ENCODE measurements at regions not wholly inside any gene's neighbourhood (a gene's known extent, or its start where the extent isn't known, plus 50 kb on each side); places are given as distances from the start of the nearest gene placed in this dataset.

DNA sequence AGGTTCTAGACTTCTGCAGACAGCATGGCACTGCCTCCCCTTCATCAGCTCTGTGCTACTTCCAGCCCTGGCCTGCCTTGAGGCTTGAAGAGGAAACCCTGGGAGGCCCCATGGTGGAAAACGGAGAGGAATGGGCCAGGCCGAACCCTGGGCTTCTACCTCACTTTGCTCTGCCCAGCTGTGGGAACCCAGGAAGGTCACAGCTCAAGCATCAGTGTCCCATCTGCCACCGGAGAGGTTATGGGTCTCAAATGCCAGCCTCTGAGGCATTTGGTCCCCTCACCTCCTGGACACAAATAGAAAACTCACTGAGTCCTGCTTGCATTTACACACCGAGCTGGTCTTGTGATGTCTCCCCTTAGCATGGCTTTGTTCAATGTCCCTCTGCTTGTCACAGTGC is 80.1 kb upstream of the ALDH1B1 start:
- DNase-seq = no peak

DNA sequence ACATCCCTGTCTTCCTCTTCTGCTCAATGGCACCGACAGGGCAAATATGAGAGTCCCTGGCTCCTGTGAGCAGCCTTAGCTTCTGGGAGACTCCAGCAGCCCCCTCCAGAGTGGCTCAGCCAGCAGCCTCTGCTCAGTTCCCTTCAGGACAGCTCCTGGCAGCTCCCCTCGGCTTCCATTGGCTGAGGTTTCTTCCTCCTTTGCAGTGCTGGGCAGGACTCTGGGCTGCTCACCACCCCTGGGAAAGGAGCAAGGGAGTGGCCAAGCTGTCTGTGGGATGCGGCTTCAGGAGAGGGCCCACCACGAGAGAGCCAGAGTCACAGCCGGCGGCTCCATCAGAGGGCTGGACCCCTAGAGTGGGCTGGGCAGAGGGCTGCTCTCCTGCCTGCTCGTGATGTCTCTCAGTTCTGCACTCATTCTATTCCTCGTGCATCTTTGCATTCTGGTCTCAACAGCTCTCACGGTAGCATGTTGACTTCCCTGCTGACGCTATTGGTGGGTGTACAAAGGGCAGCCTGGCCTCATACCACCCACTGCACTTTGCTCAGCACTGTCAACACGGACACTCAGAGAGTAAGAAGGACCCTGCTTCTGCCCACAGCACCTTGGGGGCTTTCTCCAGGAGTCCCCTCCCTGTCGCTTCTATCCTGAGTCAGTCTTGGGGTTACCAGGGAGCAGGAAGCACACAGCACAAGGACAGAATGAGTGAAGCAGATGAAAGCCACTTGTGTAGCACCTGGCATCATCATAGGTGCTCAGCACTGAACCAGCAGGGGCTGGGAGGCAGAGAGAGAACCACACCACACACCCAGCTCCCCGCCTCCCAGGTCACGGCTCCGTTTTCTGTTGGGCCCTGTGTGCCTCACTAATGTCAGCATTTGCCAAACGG is 80.9 kb upstream of the ALDH1B1 start:
- DNase-seq = peak; percentile 10

DNA sequence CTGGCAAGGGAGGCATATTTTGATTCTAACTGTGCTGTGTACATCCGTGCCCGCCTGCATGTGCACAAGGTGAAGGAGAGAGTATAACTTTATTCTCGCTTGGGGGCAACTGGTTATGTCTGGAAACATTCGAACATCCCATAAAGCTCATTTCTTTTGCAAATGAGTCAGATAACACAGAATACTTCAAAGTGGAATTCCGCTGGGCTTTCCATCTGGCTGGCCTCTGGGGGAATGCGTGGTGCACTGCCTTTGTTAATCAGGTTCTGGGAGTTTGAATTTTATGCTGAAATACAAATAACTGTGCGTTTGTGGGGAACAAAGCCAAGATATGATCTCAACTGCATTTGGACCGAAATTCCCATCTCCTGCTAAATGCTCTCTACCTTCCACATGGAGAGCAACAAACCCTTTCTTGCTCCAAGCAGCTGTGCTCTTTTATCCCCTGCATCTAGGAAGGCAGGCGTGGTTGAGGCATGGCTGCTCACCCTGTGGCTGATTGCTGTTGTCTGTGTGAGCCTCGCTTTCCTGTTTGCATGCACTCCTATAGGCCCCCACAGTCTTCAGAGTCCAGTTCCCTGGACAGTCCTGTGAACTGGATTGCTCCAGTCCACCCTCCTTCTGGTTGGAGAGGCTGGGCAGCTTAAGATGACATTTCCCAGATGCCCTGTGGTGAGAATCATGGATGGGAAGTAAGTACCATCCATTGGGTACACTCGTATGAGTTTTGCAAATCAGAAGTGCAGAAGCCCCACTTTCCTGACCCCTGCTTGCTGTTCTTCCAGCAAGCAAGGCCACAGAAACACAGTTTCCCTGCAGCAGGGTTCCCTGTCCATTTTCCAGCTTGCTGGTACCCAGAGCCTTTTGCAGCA is 82.9 kb upstream of the ALDH1B1 start:
- DNase-seq = peak; percentile 77

DNA sequence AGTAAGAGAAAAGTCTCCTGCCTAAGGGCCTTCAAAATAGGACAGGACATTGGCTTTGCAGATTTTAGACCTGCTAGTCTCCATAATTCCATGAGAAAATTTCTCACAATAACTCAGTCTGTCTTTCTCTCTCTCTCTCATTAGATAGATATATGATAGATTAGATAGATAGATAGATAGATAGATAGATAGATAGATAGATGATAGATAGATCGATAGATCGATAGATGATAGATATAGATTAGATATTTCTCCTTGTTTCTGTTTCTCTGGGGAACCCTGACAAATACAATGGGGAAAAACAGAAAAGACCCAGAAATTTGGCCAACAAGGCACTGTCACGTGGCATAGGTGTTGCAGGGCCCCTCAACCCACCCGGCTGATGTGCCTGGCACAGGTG is 84.4 kb upstream of the ALDH1B1 start:
- DNase-seq = no peak

DNA sequence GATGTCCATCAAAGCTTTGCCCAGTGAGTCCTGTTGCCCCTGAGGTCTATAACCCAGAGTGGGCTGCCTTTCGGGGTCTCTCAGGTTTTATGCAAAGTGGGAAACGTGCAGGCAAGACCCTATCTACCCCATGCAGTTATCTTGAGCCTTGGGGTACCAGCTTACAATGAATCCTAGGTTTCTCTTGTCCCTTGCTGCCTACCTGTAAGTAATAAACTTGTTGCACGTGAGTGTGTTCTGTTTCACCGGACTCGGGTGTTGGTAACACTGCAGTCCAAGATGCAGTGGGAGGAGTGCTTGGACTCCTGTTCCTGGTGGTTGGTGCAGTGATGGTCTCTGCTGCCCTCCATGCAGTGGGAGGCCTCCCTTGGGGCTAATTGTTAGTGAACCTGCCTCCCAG is 85.6 kb upstream of the ALDH1B1 start:
- DNase-seq = no peak

DNA sequence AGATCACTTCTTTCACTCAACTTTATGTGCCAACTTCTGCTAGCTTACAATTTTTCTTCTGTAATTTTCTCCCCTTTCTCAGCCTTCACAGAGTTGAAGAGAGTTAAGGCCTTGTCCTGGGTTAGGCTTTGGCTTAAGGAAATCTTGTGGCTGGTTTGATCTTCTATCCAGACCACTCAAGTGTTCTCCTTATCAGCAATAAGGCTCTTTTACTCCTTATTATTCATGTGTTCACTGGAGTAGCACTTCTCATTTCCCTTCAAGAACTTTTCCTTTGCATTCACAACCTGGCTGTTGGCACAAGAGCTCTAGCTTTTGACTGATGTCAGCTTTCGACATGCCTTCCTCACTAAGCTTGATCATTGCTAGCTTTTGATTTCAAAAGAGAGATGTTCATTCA is 86.9 kb upstream of the ALDH1B1 start:
- DNase-seq = no peak

DNA sequence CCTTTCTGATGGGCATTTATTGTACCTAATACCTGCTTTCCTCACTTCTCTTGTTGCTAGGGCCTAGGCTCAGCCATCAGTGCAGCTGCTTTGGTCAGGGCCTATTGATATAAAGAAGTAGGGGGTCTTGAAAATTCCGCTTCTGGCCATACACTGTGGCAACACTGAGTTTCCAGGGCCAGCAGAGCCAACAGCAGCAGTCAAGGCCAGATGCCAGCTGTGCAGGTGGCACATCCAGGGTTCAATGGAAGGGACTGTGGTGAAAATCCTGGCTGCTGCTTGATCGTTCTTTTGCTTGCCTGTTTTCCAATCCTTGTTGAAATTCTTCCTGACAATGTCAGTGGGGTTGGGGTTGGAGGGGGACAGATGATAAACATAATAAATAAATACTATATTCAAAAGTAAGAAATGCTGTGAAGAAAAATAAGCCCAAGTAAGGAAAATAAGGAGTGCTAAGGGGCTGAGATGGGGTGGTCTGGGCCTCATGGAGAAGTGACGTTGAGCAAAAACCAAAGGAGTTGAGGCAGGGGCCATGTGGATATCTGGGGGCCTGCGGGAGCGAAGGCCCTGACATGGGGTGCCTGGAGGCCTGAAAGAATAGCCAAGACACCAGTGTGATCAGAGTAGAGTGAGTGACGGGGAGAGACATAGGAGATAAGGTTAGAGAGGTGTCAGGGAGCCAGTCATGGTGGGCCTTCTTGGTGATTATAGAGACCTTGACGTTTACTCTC is 91.0 kb upstream of the ALDH1B1 start:
- DNase-seq = no peak

DNA sequence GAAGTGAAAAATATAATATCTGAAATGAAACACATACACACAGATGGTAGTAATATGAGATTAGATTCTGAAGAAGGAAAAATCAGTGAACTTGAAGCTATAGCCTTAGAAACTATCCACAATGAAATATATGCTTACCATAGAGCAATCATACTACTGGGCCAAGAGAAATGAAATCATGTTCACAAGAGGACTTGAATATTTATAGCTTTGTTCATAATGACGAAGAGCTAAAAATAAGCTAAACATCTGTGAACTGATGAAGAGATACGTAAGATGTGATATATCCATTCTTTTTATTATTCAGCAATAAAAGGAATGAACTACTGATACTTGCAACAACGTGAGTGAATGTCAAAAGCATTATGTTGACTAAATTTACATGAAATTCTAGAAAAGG is 92.6 kb upstream of the ALDH1B1 start:
- no peak for DNase-seq

DNA sequence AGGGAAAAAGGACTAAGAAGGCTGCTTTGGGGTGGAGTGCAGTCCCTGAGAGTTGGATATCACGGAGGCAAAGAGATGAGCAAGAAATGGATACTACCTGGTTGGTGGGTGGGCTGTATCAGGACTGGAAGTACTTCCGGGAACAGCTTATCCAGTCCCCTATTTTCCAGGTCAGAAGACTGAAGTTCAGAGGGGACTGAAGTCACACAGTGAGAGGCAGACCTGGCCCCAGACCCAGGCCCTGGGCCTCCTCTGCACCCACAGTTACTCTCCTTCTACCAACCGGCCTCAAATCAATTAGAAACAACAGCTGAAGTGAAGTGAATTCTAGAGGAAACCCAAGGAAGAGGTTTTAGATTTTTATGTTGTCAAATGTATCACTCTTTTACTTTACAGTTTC is 93.6 kb upstream of the ALDH1B1 start:
- DNase-seq = no peak

DNA sequence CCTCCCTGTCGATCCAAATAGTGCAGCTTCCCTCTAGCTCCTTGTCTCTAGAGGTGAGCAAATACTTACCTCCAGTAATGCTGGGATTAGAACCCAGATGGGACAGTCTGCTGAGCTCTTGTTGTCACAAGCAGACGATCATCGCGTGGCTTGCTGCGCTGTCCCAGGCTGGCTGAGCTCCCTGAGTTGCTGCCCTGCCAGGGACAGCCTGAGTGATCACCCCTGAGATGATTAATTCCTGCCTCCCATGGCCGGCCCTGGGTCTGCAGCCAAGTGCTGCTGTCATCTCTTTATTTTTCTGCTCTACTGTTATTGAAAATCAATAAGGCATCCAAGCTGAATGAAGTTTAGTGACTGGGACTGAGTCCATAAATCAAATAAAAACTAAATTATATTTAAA is 94.0 kb upstream of the ALDH1B1 start:
- no peak for DNase-seq

DNA sequence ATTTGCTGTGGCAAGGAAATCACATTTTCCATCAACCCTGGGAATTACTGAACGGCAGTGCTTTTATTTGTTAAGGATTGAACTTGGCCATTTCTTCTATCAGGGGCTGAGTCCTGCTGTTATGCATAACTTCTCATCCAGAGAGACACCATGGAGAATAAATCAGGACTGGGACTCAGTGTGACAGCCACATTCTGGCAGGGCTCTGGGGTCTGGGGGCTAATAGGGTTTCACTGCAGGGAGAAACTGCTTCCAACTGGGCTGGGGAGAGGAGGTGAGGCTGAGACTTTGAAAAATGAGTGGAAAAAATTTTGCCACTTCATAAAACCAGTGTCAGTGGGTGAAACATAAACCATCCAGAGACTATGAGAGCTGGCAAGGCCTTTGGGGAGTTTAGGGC is 95.7 kb upstream of the ALDH1B1 start:
- DNase-seq = no peak

DNA sequence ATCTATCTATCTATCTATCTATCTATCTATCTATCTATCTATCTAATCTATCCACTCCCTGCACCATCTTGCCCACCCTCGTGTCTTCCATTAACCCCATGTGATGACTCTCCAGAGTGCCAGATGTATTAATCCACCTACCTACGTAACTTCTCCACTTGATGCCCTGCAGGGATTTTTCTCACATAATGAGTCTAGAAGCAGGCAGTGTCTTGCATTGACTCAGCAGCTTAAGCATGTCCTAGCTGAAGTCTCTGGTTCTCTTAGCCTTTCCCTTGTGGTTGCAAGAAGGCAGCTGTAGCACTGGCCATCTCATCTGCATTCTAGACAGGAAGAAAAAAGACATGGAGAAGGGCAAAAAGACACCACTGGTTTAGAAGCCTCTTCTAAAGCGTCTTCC is 96.7 kb upstream of the ALDH1B1 start:
- DNase-seq = no peak

DNA sequence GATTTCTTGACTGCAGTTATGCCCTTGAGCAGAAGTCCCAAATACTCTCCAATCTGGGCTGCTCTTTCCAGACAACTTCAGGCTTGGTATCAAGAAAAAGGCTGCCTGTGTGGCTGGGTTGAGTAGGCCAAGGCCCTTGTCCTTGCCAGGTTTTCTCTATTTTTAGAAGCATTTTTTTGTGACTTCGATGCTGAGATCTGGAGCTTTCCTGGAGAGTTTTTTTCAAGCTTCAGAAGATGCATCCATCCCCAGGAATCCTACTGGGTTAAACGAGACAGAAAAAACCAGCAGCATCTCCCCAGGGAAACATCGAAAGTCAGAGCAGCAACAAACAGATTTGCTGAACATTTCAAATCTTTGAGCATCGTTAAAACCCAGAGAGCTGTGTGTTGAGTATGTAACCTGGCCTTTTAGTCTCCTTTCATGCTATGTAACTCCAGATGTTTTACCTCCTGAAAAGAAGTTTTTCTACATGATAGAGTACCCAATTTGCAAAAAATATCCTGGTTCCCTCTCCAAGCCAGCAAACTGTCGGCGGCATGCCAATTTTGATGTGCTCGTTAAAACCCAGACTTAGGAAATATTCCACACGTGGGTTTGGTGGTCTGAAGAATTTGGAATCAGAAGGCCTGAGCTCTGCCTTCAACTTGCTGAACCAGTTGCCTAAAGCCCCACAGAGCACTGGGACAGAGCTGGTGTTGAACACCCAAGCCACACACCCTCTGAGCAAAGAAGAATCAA is 98.1 kb upstream of the ALDH1B1 start:
- peak; percentile 26 for DNase-seq

DNA sequence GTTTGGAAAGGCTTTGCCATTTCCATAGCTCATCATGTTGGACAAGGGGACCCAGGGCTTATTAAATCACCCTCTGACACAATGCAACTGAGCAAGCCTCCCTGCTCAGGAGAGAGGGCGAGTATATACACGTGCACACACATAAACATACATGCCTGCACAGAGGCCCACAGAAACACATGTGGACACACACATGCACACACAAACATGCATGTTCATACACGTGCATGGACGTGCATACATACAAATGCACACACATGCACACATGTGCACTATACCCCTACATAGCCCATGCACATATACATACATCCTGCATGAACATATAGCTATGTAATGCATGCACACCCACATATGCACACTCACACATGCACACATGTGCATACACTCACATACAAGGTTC is 99.5 kb upstream of the ALDH1B1 start:
- DNase-seq = no peak

DNA sequence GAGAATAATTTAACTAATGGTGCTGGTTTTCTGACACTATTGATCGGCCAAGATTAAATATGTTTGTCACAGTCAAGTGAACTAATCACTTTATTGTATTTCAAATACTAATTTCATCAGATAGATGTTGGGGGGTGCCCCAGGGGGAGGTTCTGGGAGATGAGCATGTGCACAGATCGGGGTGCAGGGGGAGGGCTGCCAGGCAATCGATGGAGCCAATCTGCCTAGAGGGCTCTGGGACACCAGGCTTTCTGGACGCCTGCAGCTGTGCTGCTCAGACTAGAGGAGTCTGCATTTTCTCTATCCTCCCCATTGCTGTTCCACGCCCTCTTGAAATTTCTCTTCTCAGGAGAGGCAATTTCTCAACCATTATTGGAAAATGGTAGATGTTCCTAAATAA is 100.0 kb upstream of the ALDH1B1 start:
- DNase-seq = no peak

DNA sequence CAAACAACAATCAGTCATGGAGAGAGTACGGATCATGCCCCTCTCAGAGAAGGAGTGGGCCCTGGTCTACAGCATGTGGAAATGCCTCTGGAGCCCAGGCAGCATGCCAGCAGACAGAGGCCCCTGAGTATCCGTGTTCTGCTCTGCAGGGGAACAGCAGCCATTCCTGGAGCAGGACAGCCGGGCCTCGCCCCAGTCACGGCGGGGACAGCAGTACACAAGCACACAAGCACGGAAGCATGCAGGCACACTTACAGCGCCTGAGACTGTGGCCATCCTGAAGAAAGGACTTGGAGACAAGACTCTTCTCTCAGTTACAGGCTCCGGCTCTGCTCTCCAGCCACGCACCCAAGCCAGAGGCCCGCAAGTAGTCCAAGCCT is 102.6 kb upstream of the ALDH1B1 start:
- DNase-seq = no peak

DNA sequence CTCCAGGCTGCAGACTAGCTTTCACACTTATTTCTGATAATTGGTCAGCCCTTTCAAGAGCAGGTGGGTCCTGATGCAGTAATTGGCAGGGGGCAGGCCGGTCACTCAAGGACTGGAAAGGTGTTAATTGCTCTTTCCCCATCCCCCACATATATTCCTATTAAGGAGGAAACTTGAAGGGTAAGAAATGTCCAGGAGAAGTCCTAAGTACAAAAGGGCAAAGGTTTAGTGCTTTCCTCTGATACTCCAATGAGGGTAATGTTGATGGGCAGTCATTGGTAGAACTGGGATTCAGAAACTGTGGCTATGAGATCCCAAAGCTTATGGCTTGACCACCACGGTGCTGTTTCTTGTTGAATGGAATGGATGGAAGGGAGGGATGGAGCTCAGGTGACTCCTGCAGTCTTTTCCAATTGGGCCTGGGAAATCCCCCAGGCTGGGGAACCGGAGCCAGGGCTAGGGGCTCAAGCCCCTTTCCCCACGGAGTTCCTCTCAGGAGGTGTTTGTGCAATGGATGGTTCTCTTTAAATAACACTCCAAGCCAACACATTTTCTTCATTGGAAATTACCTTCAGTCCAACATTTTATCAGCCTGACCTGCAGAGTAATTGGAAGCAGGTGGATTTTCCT is 103.2 kb upstream of the ALDH1B1 start:
- DNase-seq = no peak

DNA sequence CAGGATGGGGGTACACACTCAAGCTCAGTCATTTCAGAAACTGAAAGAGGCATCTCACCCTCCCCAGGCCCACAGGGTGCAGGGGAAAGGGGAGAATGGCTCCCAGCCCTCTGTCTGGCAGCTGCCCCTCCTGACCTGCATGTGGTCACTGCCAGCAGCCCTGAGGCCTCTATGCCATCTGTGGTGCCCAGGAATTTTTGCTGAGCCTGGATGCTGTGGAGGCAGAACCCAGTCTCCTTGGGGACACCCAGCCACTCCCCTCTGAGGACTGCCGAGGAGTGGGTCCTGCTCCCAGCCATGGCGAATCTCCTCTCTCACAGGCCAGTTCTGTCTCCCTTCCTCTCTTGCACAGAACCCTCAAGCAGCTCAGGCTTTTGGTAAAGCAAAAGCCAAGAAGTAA is 104.0 kb upstream of the ALDH1B1 start:
- DNase-seq = no peak

DNA sequence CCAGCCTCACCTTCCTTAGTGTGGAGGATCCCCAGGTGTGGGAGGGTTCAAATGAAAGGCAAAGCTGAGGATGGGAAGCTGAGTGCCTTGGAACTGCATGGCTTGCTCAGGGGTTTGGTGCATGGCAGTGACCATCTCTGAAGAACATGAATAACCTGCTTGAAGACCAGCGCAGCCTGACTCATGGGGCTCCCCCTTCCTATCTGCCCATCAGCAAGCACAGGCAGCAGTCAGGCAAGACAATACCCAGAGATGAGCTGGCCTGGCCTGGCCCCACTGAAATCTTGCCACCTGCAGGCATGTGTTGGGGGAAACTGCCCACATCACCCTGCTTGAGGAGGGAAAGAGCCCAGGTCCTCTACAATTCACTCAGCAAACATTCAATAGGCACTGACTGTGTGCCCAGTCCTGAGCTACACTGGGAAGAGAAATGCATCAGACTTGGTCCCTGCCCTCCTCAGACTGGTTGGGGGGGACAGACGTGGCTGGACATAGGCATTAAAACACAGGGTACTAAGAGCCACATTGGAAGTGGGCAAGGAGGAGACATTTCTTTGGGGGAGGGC is 105.0 kb upstream of the ALDH1B1 start:
- DNase-seq = no peak

DNA sequence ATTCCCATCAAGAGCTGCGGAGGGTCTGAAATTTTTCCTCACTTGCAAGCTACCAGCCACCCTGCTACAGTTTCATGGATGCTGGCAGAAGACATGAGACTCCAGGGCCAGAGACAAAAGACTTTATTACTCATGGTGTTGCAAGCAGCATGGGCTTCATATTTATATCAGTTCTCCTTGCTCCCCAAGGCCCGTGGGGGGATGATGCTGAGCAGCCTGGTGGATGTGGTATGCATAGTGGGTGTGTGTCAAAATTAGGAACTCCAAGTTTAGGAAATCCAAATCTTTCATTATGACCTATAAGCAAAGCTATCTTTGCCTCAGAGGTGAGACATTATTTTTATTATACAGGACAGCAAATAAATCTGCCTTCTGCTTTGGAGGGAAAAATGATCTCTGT is 105.7 kb upstream of the ALDH1B1 start:
- no peak for DNase-seq

DNA sequence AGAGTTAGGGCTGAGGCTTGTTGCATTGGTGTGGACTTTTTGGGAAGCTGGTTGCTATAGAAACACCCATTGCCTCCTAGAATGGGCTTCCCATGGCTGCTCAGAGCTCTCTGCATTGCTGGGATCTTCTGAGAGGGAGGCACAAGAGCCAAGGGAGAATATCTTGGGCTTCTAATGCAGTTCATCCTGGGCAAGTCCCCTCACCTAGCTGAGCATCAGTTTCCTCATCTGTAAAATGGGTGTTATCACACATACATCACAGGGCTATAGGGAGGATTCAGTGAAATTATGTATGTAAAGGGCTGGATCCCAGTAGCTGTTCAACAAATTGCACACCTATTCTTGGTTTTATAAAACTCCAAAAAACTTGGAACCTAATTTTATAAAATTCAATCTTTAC is 106.1 kb upstream of the ALDH1B1 start:
- no peak for DNase-seq

DNA sequence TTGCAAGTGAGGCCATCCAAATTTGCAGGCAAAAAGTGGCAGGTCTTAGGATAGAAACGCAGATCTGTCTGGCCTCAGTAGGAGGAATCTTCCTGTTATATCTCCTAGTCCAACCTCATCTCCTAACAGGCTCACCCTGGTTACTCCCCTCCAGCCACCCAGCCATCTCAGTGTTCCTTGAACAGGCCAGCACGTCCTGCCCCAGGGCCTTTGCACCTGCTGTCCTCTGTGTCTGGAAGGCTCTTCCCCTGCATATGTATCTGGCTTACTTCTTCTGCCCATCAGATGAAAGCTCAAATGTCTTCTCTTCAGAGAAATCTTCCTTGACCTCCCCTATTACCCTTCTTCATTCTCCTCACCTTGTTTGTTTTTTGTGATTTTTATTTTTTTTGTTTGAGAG is 107.3 kb upstream of the ALDH1B1 start:
- DNase-seq = no peak
